ENCODE measurements at regions not wholly inside any gene's neighbourhood (a gene's known extent, or its start where the extent isn't known, plus 50 kb on each side); places are given as distances from the start of the nearest gene placed in this dataset.

DNA sequence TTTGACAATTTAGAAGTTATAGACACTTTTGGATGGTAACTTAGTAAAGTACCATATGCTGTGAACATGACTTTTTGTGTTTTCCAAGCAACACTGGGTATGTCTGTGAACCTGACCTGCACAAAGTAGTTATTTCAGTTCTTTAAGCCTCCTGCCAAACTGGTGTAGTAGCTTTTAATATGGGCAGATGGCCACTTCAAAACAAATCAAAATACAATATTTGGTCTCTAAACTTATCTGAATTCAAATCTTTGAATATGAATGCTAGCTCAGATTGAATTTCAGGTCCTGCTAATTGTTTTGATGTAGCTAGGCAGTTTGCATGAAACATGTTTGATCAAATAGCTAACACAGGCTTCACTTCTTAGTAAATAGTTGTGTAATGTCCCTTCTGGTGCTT, 1176.7 kb upstream of the CDH9 start:
- TF ChIP-seq CTCF (IDR thresholded peaks at IDR 0.05; ENCODE audit: borderline replicate concordance, extremely low read depth, low read length, poor library complexity, severe bottlenecking) (no peak), EZH2 (IDR thresholded peaks at IDR 0.05; ENCODE audit: borderline replicate concordance, low read depth, low read length, severe bottlenecking) (no peak)

Data from DND-41 (cell line).